HG02981 (cell line): ENCODE measurements at regions not wholly inside any gene's neighbourhood (a gene's known extent, or its start where the extent isn't known, plus 50 kb on each side); places are given as distances from the start of the nearest gene placed in this dataset.

Experiments used
- ATAC-seq: cut with Tn5 transposase; IDR thresholded peaks from one replicate; pipeline ENCODE4 v1.9.1; 2021; ENCODE audit warnings: mild to moderate bottlenecking, moderate library complexity; ENCODE audit not compliant: unreplicated experiment

DNA sequence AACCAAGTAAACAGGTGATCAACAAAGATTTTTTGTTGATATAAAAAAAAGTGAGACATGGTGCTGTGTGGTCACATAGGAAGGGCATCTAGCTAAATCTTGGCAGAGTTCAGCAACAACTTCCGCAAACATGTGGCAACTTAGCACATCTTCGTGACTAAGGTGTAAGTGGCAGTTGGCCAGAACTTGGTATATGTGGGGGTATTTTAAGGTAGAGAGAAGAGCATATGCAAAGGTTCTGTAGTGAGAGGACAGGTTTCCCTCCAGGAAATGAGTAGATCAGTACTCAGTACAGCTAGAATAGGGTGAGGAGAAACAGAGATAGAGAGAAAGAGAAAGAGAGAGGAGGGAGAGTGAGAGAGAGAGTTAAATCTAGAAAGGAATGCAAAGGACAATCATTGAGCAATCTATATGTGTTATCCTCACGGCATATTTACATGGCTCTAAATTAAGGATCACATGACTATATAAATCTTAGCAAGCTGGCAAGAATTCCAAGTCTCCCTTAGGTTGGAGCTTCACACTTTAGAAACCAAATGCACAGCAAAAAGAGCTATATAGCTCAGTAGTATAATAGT lies 227.7 kb upstream of the HMGA2 start:
- no peak for ATAC-seq

DNA sequence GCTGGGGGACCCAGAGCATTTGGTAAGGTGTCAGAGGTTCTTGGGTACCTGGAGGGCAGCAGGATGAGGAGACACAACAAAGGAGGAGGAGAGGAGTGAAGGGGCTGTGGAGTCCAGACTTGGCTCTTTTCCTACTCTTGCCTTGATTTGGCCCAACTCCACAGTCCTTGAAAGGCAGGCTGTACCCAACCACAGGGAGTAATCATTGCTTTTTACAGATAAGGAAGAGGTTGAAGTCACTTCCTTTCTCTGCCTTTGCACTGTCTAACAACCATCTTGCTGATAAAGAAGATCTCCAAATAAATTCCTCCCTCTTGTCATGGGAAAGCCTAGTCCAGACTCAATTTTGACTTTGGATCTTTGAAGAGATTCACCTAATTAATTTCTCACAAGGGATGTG lies 226.8 kb upstream of the HMGA2 start:
- ATAC-seq, result no peak

DNA sequence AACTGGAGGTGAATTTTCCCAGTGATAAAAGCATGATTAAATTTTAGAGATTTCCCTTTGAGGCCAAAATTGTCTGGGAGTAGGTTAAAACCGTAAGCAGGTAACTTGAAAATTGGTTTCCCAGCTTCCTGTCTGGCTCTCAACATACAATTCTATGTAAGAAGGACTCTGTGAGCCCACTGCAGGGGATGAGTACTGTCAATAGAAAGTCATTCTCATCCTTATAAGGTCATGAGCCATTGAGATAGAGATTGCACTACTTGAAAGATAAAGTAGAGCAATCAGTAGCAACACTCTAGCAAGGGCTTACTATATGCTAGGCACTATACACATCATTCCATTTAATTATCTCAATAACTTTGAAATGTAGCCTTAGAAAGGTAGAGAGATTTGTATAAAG lies 225.6 kb upstream of the HMGA2 start:
- no peak for ATAC-seq

DNA sequence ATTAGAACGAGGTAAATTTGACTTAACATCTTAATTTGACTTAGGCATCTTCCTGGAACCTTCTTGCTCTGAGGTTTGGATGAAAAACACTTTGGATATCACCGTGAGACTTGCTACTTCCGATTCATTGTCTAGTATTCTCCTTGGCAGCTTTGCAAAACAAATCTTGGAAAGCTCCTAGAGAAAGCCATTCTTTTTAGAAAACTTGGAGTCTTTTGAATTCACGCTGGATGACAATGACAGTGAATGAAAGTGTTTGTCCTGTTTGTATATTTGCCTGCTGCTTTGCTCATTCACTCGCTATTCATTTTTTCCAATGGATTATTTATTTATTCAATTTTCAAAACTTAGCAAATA lies 222.1 kb upstream of the HMGA2 start:
- ATAC-seq, result no peak

DNA sequence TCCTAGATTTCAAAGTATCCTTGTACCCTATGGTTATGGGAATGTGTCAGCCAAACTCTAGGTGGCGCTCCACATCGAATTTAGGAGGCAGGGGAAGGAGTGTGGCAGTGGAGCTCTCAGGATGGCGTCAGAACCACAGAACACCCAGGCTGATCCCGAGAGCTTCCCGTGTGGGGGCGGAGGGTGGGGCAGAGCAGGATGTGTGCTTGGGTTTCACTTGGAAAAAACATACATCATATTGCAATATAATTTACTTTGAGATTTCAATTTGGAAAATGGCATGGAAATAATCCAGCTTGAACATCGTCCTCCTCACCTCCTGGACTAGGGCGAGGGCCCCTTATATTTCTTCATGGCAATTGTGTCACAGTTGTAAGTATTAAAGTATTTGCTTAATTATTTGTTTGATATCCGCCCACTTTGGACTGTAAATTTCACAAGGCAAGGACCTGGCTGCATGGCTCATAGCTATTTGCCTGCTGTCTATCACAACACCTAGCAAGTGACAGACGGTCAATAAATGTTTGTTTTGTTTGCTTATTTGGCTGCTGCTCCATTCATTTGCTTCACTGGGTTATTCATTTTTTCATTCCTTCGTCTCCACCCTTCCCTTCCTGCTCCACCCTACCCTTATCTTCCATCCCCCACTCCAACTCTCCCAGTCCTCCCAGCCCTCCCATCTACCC lies 221.5 kb upstream of the HMGA2 start:
- ATAC-seq, result no peak

DNA sequence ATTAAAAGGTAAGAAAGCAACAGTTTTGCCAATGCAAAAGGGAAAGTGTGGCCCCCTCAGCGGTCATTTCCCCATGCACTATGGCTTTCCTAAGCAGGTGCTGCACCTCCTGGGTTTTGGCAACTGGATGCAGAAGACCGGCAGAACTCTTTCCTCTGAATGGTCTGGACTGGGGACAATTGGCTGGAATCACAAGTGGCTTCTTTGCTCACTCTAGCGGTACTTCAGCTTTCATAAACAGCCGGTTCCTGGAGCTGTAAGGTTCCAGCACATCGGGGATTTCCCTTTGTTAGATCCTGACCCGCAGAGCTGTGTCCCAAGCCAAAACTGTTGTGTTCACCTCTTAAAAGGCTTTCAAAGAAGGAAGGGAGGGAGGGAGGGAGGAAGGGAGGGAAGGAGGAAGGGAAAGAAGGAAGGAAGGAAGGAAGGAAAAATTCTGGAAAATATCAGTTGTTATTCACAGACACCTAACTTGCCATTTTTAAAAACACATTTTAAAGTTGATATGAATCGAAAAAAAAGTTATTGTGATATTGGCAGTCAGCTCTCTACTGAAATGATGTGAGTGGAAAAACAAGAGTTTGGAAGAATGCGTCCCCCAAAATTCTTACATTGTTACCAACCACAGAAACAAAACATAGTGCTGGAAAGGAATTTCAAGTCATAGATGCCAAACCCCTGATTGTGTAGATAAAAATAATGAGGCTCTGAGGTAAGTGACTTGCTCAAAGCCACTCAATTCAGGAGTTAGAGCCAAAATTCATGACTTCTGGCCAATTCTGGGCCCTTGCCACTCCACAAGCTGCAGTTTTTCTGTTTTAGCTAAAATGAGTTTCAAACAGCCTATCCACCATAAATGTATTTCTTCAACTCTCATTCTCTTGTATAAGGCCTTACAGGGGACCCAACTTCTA lies 220.6 kb upstream of the HMGA2 start:
- no peak for ATAC-seq

DNA sequence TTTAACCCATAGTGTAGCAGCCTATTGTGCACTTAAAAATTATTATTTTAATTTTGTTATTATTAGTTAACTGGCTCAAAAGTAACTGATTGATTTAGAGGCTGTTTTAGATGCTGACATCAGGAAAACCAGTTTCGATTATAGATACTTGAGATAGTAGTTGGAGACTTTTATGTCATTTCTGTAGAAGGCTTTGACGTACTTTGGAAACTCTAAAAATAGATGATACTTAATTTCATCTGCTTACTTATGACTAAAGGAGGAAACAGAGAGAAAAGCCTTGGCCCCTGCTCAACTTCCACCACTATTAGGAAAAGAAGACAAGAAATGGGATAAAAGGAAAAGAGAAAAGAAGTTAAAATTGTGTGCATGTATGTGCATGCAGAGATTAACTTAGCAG lies 219.3 kb upstream of the HMGA2 start:
- no peak for ATAC-seq

DNA sequence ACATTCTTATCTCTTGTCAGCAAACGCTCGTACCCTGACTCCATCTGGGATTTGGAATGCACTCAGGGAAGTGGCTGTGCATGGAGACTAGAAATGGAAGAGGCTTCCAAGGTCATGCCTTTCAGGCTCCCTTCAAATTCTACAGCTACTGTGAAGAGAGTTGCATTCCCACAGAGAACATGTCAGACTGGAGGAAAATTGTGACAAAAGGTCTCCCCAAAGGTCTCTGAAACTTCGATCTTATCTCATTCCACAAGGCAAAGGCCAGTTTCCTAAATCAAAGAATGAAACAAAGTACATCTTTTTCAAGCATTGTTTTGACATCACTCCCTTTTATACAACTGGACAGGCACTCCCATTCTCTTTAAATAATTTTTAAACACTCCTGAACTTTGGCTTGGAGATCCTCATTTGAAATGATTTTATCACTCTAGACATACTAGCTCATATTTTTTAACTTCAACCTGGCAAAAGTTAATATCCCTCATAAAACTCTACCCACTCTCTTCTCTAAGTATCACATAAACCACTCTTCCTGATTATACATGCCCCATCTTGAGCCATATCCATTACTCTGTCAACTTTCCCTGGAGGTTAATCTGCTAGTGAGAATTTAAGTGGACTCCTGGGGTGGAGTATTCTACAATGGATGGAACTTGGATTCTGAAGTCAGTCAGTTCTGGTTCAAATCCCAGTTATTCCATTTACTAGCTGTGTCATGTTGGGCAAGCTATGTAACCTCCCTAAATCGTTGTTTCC lies 218.1 kb upstream of the HMGA2 start:
- ATAC-seq, result no peak

DNA sequence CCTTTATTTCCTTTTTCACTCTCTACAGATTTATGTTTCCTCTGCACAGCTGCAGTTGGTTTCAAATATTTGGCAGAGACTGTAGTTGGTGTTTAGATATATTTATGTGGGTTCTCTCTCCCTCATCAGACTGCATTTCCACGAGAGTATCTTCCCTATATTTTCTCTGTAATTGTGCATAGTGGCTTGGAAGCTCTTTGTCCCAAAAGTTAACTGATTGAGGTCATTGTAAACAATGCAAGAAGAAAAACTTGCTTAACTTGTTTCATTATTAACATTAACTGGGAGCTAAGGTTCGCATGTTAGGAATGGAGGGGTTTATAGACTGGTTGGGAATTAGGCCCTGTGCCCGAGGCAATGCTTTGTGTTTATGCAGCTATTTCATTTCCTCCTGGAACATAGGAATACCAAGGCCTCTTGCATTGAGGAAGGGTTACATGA lies 216.9 kb upstream of the HMGA2 start:
- ATAC-seq, result no peak

DNA sequence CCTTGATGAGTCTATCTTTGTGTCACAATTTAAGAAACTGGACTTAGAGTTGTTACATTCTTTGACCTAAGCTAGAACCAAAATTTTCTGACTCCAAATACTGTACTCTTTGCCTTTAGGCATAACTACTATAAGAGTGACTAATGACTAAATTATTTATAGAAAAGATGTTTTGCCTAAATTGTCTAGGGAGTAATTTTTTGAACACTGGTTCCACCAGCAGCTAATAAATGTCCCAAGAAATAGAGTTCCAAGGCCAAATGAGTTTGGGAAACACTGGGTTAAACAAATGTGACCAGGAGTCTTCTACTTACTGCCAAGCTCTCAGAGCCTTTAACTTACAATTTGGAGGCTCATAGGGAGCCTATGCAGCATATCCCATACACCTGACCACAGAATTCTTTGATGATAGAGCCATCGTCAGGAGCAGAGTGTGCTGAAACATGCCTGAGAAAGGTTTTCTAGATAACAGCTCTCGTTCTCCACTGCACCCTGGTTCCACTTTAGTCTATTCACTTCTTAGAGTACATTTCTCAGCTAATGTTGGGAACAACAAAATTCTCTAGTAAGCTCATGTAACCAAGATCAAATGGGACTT lies 215.9 kb upstream of the HMGA2 start:
- ATAC-seq, result no peak

DNA sequence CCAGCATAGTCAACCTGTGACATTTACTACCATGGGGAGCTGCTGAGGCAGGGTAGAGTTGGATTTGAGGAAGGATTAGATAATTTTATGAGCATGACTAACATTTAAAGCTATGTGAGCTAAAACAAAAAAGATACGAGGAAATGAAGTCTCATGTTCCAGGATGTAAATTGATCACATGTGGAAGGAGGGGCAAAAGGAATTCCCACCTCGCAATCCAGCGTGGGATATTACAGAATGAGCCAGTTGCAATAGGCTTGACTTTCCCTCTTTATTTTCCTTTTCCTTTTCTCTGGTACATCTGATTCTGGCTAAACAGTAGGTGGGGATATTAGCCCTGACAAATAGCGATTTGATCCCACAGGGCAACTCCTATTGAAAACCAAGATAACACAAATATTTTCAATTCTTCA lies 214.9 kb upstream of the HMGA2 start:
- ATAC-seq, result no peak

DNA sequence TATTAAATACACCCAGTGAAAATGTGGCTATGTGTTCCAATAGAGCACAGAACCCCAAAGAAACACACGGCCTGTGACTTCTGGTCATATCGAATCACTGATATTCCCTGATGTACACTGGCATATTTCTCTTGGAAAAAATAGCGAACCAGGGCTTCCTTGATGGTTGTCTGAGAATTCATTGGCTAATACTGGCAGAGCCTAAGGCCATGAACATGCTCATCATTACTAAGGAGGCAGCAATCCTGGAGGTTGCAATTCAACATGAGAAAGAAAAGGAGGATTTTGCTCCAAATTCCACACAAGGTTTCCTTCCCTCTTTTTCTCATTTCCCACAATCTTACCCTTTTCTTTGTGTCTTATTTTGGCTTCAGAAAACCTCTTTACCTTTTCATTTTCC lies 212.9 kb upstream of the HMGA2 start:
- ATAC-seq, result no peak

DNA sequence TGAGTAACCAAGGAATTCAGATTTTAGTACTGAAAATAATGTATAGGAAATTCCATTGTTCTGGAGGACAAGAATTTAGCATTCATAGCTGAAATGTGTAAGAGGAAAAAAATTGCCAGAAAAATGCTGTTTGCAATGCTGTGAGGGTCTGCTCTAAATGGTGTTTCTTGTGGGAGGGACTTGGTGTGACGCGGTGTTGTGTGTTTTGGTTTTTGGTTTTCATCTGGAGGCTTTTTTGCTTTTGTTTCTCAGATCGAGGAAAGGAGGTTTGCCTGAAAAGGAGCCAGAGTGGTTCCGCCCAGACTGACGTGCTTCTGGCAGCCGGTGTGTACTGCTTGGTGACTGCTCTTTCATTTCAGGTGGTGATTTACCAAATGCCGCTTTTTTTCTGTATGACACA lies 211.8 kb upstream of the HMGA2 start:
- no peak for ATAC-seq

DNA sequence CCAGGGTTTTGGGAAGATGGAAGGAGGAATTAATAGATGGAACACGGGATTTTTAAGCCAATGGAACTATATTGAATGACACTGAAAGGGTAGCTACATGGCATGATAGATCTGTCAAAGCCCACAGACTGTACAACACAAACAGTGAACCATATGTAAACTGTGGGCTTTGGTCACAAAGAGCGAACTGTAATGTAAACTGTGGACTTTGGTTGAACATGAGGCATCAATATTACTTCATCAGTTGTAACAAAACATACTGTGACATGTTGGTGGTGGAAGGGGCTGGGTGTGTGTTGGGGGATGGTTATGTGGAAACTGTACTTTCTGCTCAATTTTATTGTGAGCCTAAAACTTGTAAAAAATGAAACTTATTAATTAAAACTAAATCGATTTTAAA lies 210.6 kb upstream of the HMGA2 start:
- no peak for ATAC-seq

DNA sequence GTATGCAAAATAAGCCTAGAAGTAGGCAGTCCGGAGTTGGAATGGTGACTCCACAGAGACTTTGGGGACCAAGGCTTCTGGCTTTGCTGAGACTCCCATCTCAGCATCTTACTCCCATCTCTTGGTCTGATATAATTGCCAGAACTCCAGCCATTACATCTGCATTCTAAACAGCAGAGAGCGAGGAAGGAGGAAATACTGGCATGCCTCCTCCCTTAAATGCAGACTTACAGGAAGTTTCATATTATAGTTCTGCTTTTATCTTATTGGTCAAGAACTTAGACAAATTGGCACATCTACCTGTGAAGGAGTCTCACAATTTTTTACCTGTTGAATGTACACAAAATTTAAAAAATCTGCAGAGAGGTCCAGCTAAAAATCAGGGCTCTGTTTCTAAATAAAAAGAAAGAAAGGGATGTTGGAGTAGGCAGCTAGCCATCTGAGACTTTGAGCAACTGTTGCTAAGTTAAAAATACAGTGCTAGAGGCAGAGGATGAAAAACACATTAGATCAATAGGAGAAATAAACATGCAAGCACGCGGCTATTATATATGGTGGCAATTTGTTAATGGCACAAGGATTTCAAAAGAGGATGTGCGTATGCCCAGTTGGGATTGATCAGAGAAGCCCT lies 209.9 kb upstream of the HMGA2 start:
- no peak for ATAC-seq

DNA sequence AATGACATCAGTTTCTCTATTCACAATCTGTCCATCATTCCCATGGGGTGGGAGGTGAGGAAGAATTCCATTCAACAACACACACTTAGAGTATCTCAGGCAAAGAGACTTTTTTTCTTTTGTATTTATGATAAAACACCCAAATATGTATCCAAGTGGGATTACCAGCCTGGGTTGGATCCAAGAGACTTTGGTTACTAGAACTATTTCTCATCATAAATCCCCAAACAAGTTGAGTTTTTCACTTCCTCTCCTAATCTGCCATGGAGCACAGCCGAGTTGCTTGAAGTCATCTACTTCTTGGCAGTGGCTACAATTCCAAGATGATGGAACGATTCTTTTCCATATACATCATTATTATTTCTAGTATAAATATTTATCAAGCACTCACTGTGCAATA lies 209.2 kb upstream of the HMGA2 start:
- ATAC-seq, result no peak

DNA sequence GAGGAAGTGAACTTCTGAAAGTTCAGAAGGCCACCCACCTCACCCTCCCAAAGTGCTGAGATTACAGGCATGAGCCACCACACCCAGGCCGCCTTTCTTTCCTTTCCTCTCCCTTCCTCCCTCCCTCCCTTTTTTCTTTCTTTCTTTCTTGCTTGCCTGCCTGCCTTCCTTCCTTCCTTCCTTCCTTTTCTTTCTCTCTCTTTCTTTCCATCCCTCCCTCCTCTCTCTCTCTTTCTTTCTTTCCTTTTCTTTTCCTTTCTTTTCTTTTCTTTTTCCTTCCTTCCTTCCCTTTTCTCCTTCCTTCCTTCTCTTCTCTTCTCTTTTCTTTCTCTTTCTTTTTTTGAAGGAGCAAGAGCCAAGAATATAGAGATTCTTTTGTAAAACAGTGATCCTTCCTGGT lies 208.3 kb upstream of the HMGA2 start:
- no peak for ATAC-seq

DNA sequence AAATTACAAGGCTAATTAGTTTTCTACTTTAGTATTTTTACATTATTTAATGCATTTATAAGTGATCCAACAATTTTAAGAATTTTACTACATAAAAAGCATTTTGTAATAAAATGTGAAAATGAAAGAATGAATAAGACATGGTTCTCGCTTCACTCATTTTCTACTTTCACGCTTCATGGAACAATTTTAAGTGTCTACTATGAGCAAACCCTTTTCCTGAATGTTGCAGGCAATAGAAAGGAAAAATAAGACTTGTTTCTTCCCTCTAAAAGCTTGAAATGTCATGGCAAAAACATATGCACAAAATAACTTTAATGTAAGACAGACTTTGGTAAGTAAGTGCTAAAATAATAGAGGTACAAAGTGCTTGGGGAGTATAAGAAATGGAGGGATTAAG lies 205.7 kb upstream of the HMGA2 start:
- no peak for ATAC-seq

DNA sequence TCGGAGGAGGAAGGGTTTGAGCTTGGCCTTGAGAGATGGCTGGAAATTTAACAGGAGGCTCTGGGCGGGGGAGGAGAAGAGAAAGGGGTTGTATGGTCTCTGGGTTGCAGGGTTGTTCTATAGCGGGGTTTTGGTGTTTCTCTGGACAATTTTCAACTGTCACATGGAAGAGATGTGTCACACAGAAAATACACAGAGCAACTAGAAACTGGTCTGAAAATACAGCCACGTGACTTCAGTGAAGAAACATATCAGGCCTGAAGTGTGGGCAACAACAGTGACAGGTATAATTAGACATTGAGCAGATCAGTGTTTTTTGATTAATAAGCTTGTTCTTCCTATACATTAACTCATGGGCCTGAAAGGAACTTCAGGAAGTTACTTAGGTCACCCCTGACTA lies 205.3 kb upstream of the HMGA2 start:
- no peak for ATAC-seq

DNA sequence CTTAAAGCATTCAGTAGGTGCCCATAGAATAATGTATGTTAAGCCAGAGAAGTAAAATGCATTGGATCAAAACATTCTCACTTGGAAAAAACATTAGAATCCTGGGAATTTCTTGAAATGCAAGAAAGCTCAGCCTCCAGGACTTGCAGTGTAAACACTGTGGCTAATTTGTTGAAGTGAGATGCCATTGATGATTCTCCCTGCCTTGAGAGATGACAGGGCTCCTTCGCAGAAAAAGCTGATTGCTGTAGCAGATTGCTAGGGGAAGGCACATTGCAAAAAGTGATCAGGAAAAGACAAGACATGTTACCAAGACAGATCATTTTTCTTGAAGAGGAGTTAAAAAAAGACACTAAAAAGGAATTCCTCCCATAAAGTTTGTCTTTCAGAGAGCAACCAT lies 204.2 kb upstream of the HMGA2 start:
- ATAC-seq, result no peak

DNA sequence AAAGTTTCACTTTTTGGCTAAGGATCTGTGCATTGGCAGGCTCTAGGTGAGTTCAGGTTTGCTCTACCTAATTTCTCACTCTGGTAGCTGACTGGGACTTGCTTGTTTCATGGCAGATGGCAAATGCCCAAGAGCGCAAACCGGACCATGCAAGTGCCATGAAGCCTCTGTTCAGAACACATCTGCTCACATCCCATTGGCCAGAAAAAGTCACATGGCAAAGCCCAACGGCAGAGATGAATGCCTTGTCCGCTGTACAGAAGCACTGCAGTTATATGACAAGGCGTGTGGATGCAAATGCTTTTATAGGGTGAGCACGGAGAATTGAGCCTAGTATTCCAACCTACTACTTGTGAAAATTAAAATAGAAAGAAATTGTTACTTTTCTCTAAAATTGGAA lies 202.2 kb upstream of the HMGA2 start:
- ATAC-seq, result no peak
